Panc1 (cell line): ENCODE measurements at regions not wholly inside any gene's neighbourhood (a gene's known extent, or its start where the extent isn't known, plus 50 kb on each side); places are given as distances from the start of the nearest gene placed in this dataset.

Experiments used
- ATAC-seq: fragments of 200-7000 bp; cut with Tn5 transposase; 2 replicates; pipeline ENCODE4 v1.9.1; 2020; ENCODE audit warnings: mild to moderate bottlenecking, moderate library complexity
- BruUV-seq: library from RNA; stranded (reverse); fragments of 400-500 nt; replicated peaks from 2 replicates; lab custom pipeline; 2021; lab: Mats Ljungman, UMichigan
- CTCF ChIA-PET: fragments of 300-600 bp; sonication (Branson Sonifier 250); formaldehyde crosslinking; loops from one replicate; lab custom pipeline; 2022; ENCODE audit warnings: antibody characterized with exemption; lab: Charles Lee
- POLR2A ChIA-PET: fragments of 300-600 bp; sonication (Branson Sonifier 250); formaldehyde crosslinking; loops from one replicate; lab custom pipeline; 2022; ENCODE audit warnings: antibody characterized with exemption; lab: Charles Lee
- DNase-seq: peaks from one replicate; pipeline ENCODE4 v3.0.0-alpha.2; 2010; ENCODE audit warnings: low read depth, low spot score
- H3K27ac ChIP-seq: 2 replicates; pipeline ENCODE4 v1.5.1; 2011; ENCODE audit warnings: mild to moderate bottlenecking, low read length, inconsistent platforms
- H3K27me3 ChIP-seq: fragments of 200-500 bp; sonication (Bioruptor generic); 2 replicates; pipeline ENCODE4 v1.6.0; 2014; ENCODE audit warnings: low read length, inconsistent platforms; ENCODE audit not compliant: control insufficient read depth, insufficient read depth
- H3K36me3 ChIP-seq: fragments of 200-500 bp; sonication (Bioruptor generic); 2 replicates; pipeline ENCODE4 v1.5.1; 2014; ENCODE audit warnings: inconsistent platforms, mild to moderate bottlenecking, low read length, moderate library complexity; ENCODE audit not compliant: control insufficient read depth, insufficient read depth
- H3K4me1 ChIP-seq: 2 replicates; pipeline ENCODE4 v1.5.1; 2011; ENCODE audit warnings: inconsistent platforms, mild to moderate bottlenecking, low read length, moderate library complexity; ENCODE audit not compliant: control insufficient read depth, insufficient read depth
- H3K4me3 ChIP-seq, 2 experiments: 2 replicates each; pipeline ENCODE4 v1.5.1; 2011 to 2012; ENCODE audit warnings: low read depth in 2 of 2, low read length in 2 of 2, mild to moderate bottlenecking in 2 of 2, inconsistent platforms in 1 of 2, moderate library complexity in 1 of 2
- H3K9me3 ChIP-seq: fragments of 200-500 bp; sonication (Bioruptor generic); 2 replicates; pipeline ENCODE4 v1.5.1; 2014; ENCODE audit warnings: low read depth, mild to moderate bottlenecking, inconsistent platforms, low read length, moderate library complexity; ENCODE audit not compliant: control insufficient read depth, insufficient read depth
- CTCF ChIP-seq: fragments of 450-650 bp; IDR thresholded peaks from 2 replicates; pipeline ENCODE4 v1.5.1; 2017; ENCODE audit warnings: mild to moderate bottlenecking
- POLR2AphosphoS5 ChIP-seq: IDR thresholded peaks from 2 replicates; pipeline ENCODE4 v1.6.1; 2012; ENCODE audit warnings: mild to moderate bottlenecking, low read depth, low read length, moderate library complexity
- REST ChIP-seq, 2 experiments: IDR thresholded peaks; 2 replicates each; pipeline ENCODE4 v1.6.1; 2011 to 2012; ENCODE audit warnings: low read depth in 2 of 2, control low read depth in 1 of 2, low read length in 1 of 2, mild to moderate bottlenecking in 1 of 2, moderate library complexity in 1 of 2; ENCODE audit not compliant: insufficient read depth in 1 of 2
- SIN3A ChIP-seq: IDR thresholded peaks from 2 replicates; pipeline ENCODE4 v1.6.1; 2012; ENCODE audit warnings: low read depth, mild to moderate bottlenecking, low read length, moderate library complexity, borderline replicate concordance; ENCODE audit not compliant: insufficient read depth
- TCF7L2 ChIP-seq: IDR thresholded peaks from 2 replicates; pipeline ENCODE4 v1.6.1; 2011; ENCODE audit warnings: mild to moderate bottlenecking, low read depth, low read length, inconsistent platforms
- in situ Hi-C: cut with HindIII; loops from 2 replicates; pipeline ENCODE4 v1.10.0; 2016; ENCODE audit warnings: low sequenced_read_pairs, low pct_unique_long_range_greater_than_20kb
- intact Hi-C: fragments of 100-400 bp; cut with micrococcal nuclease; formaldehyde crosslinking; loops from one replicate; pipeline ENCODE4 v1.10.0; 2022; ENCODE audit not compliant: unreplicated experiment

- Histone ChIP-seq H3K36me3 (no peaks in the 10 kb centered on the region), H3K4me1 (no peaks in the 10 kb centered on the region), H3K4me3 (no peak overlapping the region), H3K27me3 (no peaks in the 10 kb centered on the region), H3K9me3 (no peaks in the 10 kb centered on the region), H3K27ac (no peak overlapping the region)
- POLR2A ChIA-PET: no interaction called here
- no peak for DNase-seq
- no peak for ATAC-seq
- TF ChIP-seq REST (IDR thresholded peaks at IDR 0.05; ENCODE audit: insufficient read depth in 1 of 2, low read depth in 2 of 2, low read length in 1 of 2) (no peak), SIN3A (no peak), CTCF (no peak)
- BruUV-seq: no TSS peak
- in situ Hi-C loops (no loop called here), intact Hi-C loops (no loop called here)
- CTCF ChIA-PET: no interaction called here
These were observed 499.0 kb upstream of the UBE2E2 start for GRCh38 chr3:22704166-22704565.

GRCh38 chr3:22704571-22705354 lies 498.4 kb upstream of the UBE2E2 start:
- no peak for DNase-seq
- in situ Hi-C loops: no loop called here
- no peak overlapping the region for H3K27ac ChIP-seq

More at GRCh38 chr3:22704571-22705354, 498.4 kb upstream of the UBE2E2 start:
- BruUV-seq: no TSS peak
- CTCF ChIA-PET: no interaction called here
- no peak for ATAC-seq
- H3K9me3 ChIP-seq: no peaks in the 10 kb centered on the region
- no peaks in the 10 kb centered on the region for H3K36me3 ChIP-seq
- H3K4me3 ChIP-seq: no peak overlapping the region
- intact Hi-C loops: no loop called here
- H3K27me3 ChIP-seq: no peaks in the 10 kb centered on the region
- no peaks in the 10 kb centered on the region for H3K4me1 ChIP-seq
- TF ChIP-seq SIN3A (no peak), POLR2AphosphoS5 (no peak), TCF7L2 (no peak), CTCF (no peak), REST (IDR thresholded peaks at IDR 0.05; ENCODE audit: insufficient read depth in 1 of 2, low read depth in 2 of 2, low read length in 1 of 2) (no peak)
- POLR2A ChIA-PET: no interaction called here
